HEK293 (cell line): ENCODE measurements at regions not wholly inside any gene's neighbourhood (a gene's known extent, or its start where the extent isn't known, plus 50 kb on each side); places are given as distances from the start of the nearest gene placed in this dataset.

Experiments
- CTCF ChIA-PET: fragments of 350-600 bp; formaldehyde crosslinking; extraction: SDS; loops from one replicate; lab custom pipeline; 2021; ENCODE audit warnings: antibody characterized with exemption; lab: Yijun Ruan, JAX
- POLR2A ChIA-PET: fragments of 300-600 bp; formaldehyde crosslinking; extraction: SDS; loops from one replicate; lab custom pipeline; 2020; ENCODE audit warnings: antibody characterized with exemption, inconsistent platforms; lab: Yijun Ruan, JAX
- H3K27ac ChIP-seq: fragments of 200-500 bp; sonication (Bioruptor generic); 2 replicates; pipeline ENCODE4 v1.5.1; 2014; ENCODE audit warnings: low read depth, low read length, control low read depth, inconsistent platforms; ENCODE audit errors: extremely low read depth
- H3K36me3 ChIP-seq, 2 experiments: fragments of 200-500 bp in 1 of 2; sonication (Bioruptor generic) in 1 of 2; 1 replicate in 1 of 2; 2 replicates in 1 of 2; pipeline ENCODE4 v1.5.1; 2014 to 2017; ENCODE audit warnings: inconsistent platforms in 2 of 2, low read length in 2 of 2; ENCODE audit not compliant: control insufficient read depth in 2 of 2, insufficient read depth in 1 of 2
- H3K4me1 ChIP-seq: fragments of 200-500 bp; sonication (Bioruptor generic); 2 replicates; pipeline ENCODE4 v1.5.1; 2014; ENCODE audit warnings: mild to moderate bottlenecking, low read length, inconsistent platforms; ENCODE audit not compliant: control insufficient read depth, insufficient read depth
- H3K4me3 ChIP-seq: 2 replicates; pipeline ENCODE4 v1.5.1; 2011; ENCODE audit warnings: low read depth, mild to moderate bottlenecking, control low read depth, low read length, moderate library complexity
- H3K9me3 ChIP-seq: fragments of 200-500 bp; sonication (Bioruptor generic); 2 replicates; pipeline ENCODE4 v1.5.1; 2014; ENCODE audit warnings: low read depth, low read length, inconsistent platforms; ENCODE audit not compliant: control insufficient read depth, insufficient read depth
- GLIS1 ChIP-seq: fragments of 450-650 bp; formaldehyde crosslinking; IDR thresholded peaks from 2 replicates; pipeline ENCODE4 v1.5.1; 2016; ENCODE audit warnings: missing biosample characterization, missing genetic modification characterization
- KLF1 ChIP-seq: fragments of 450-650 bp; formaldehyde crosslinking; IDR thresholded peaks from 2 replicates; pipeline ENCODE4 v1.5.1; 2016; ENCODE audit warnings: missing biosample characterization, missing genetic modification characterization
- MEIS1 ChIP-seq: sonication (generic); formaldehyde crosslinking; IDR thresholded peaks from 2 replicates; pipeline ENCODE4 v1.8.1; 2022; ENCODE audit warnings: missing genetic modification reagents, mild to moderate bottlenecking, borderline replicate concordance
- MZF1 ChIP-seq: fragments of 450-650 bp; formaldehyde crosslinking; IDR thresholded peaks from 2 replicates; pipeline ENCODE4 v1.5.1; 2017; ENCODE audit warnings: missing biosample characterization, missing genetic modification characterization, borderline replicate concordance
- SP3 ChIP-seq: fragments of 450-650 bp; formaldehyde crosslinking; IDR thresholded peaks from 2 replicates; pipeline ENCODE4 v1.5.1; 2016; ENCODE audit warnings: missing biosample characterization, missing genetic modification characterization
- ZBTB17 ChIP-seq: fragments of 450-650 bp; formaldehyde crosslinking; IDR thresholded peaks from 2 replicates; pipeline ENCODE4 v1.5.1; 2016; ENCODE audit warnings: missing biosample characterization, missing genetic modification characterization
- ZBTB7A ChIP-seq: fragments of 450-650 bp; formaldehyde crosslinking; IDR thresholded peaks from 2 replicates; pipeline ENCODE4 v1.5.1; 2016; ENCODE audit warnings: low read depth, missing biosample characterization, missing genetic modification characterization
- ZFHX2 ChIP-seq: fragments of 450-650 bp; formaldehyde crosslinking; conservative IDR thresholded peaks from 2 replicates; pipeline ENCODE4 v1.5.1; 2016; ENCODE audit warnings: missing biosample characterization, missing genetic modification characterization
- ZIC2 ChIP-seq: fragments of 450-650 bp; formaldehyde crosslinking; IDR thresholded peaks from 2 replicates; pipeline ENCODE4 v1.5.1; 2016; ENCODE audit warnings: missing biosample characterization, missing genetic modification characterization
- ZNF114 ChIP-seq: fragments of 450-650 bp; formaldehyde crosslinking; IDR thresholded peaks from 2 replicates; pipeline ENCODE4 v1.5.0; 2017; ENCODE audit warnings: missing biosample characterization, missing genetic modification characterization
- ZNF140 ChIP-seq: fragments of 450-650 bp; formaldehyde crosslinking; IDR thresholded peaks from 2 replicates; pipeline ENCODE4 v1.5.1; 2016; ENCODE audit warnings: missing biosample characterization, missing genetic modification characterization
- ZNF157 ChIP-seq: fragments of 450-650 bp; formaldehyde crosslinking; IDR thresholded peaks from 2 replicates; pipeline ENCODE4 v1.5.1; 2016; ENCODE audit warnings: missing biosample characterization, missing genetic modification characterization
- ZNF202 ChIP-seq: fragments of 450-650 bp; formaldehyde crosslinking; IDR thresholded peaks from 2 replicates; pipeline ENCODE4 v1.5.1; 2016; ENCODE audit warnings: missing biosample characterization, missing genetic modification characterization, borderline replicate concordance
- ZNF366 ChIP-seq: fragments of 450-650 bp; formaldehyde crosslinking; conservative IDR thresholded peaks from 2 replicates; pipeline ENCODE4 v1.5.1; 2016; ENCODE audit warnings: missing biosample characterization, missing genetic modification characterization
- ZNF48 ChIP-seq: fragments of 450-650 bp; formaldehyde crosslinking; IDR thresholded peaks from 2 replicates; pipeline ENCODE4 v1.5.1; 2016; ENCODE audit warnings: missing biosample characterization, missing genetic modification characterization
- ZNF501 ChIP-seq: fragments of 450-650 bp; formaldehyde crosslinking; IDR thresholded peaks from 2 replicates; pipeline ENCODE4 v1.5.1; 2016; ENCODE audit warnings: missing biosample characterization, missing genetic modification characterization
- ZNF561 ChIP-seq: fragments of 450-650 bp; IDR thresholded peaks from 2 replicates; pipeline ENCODE4 v1.5.1; 2018; ENCODE audit warnings: missing biosample characterization, missing genetic modification characterization, borderline replicate concordance
- ZNF610 ChIP-seq: fragments of 450-650 bp; formaldehyde crosslinking; IDR thresholded peaks from 2 replicates; pipeline ENCODE4 v1.5.1; 2016; ENCODE audit warnings: missing biosample characterization, missing genetic modification characterization, borderline replicate concordance
- ZNF677 ChIP-seq: fragments of 450-650 bp; IDR thresholded peaks from 2 replicates; pipeline ENCODE4 v1.5.0; 2018; ENCODE audit warnings: missing biosample characterization, mild to moderate bottlenecking, missing genetic modification characterization, moderate library complexity
- ZNF692 ChIP-seq: fragments of 450-650 bp; formaldehyde crosslinking; IDR thresholded peaks from 2 replicates; pipeline ENCODE4 v1.5.1; 2016; ENCODE audit warnings: missing biosample characterization, missing genetic modification characterization
- ZNF785 ChIP-seq: fragments of 450-650 bp; formaldehyde crosslinking; IDR thresholded peaks from 2 replicates; pipeline ENCODE4 v1.5.1; 2016; ENCODE audit warnings: missing biosample characterization, missing genetic modification characterization
- ZSCAN23 ChIP-seq: fragments of 450-650 bp; formaldehyde crosslinking; IDR thresholded peaks from 2 replicates; pipeline ENCODE4 v1.5.1; 2016; ENCODE audit warnings: missing biosample characterization, missing genetic modification characterization
- TF ChIP-seq, protein P1 (sequence below): fragments of 450-650 bp; IDR thresholded peaks from 2 replicates; pipeline ENCODE4 v1.5.1; 2018; ENCODE audit warnings: missing biosample characterization, mild to moderate bottlenecking, missing genetic modification characterization
- TF ChIP-seq, protein P2 (sequence below): fragments of 450-650 bp; formaldehyde crosslinking; IDR thresholded peaks from 2 replicates; pipeline ENCODE4 v1.5.1; 2016; ENCODE audit warnings: missing biosample characterization, missing genetic modification characterization
- TF ChIP-seq, protein P3 (sequence below): fragments of 450-650 bp; formaldehyde crosslinking; optimal IDR thresholded peaks from 2 replicates; pipeline ENCODE3; 2016; ENCODE audit warnings: missing biosample characterization, mild to moderate bottlenecking, missing genetic modification characterization
- TF ChIP-seq, protein P4 (sequence below): fragments of 450-650 bp; formaldehyde crosslinking; IDR thresholded peaks from 2 replicates; pipeline ENCODE4 v1.5.1; 2017; ENCODE audit warnings: missing biosample characterization, missing genetic modification characterization

DNA sequence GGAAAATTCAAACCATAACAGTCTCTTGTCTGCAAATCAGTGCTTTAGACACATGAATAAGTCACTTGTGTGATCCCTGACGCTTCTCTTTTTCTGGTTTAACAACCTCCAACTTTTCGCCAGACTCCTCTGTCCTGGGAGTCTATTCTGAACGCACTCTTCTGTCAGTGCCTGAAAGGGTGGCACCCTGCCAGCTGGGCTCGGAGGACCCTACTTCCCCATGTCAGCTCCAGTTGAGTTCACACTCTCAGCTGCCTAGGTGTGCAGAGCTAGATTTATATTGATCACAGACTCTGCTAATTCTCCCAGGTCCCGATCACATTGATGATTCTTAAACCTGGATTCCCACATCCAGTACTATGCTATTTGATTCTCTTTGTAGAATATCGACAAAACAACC is 649.1 kb downstream of the BNC2 start (continued):
- TF ChIP-seq ZNF140: no peak
- TF ChIP-seq ZBTB17 (tag by site-specific recombination): no peak
- no peak for TF ChIP-seq SP3 (tag by site-specific recombination)
- no peak for TF ChIP-seq ZNF785
- TF ChIP-seq ZNF114: no peak
- no peak for TF ChIP-seq MEIS1 (CRISPR knock-in tag)
- TF ChIP-seq, protein P1, sequence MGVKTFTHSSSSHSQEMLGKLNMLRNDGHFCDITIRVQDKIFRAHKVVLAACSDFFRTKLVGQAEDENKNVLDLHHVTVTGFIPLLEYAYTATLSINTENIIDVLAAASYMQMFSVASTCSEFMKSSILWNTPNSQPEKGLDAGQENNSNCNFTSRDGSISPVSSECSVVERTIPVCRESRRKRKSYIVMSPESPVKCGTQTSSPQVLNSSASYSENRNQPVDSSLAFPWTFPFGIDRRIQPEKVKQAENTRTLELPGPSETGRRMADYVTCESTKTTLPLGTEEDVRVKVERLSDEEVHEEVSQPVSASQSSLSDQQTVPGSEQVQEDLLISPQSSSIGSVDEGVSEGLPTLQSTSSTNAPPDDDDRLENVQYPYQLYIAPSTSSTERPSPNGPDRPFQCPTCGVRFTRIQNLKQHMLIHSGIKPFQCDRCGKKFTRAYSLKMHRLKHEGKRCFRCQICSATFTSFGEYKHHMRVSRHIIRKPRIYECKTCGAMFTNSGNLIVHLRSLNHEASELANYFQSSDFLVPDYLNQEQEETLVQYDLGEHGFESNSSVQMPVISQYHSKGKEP (tag by site-specific recombination): no peak

- ChIA-PET CTCF (no interaction called here), POLR2A (interaction anchor here (0.6 kb wide), 1 partner anchor 1872 kb away, joined by 3 read pairs; no protein-coding TSS in a partner anchor)
- TF ChIP-seq ZNF501 (no peak), ZSCAN23 (no peak), MZF1 (tag by site-specific recombination) (no peak), ZBTB7A (no peak), ZNF677 (tag by site-specific recombination) (no peak), ZNF202 (tag by site-specific recombination) (no peak), ZFHX2 (tag by site-specific recombination) (no peak), ZNF366 (tag by site-specific recombination) (no peak), ZNF610 (tag by site-specific recombination) (no peak), ZNF561 (tag by site-specific recombination) (no peak)
- TF ChIP-seq, protein P2, sequence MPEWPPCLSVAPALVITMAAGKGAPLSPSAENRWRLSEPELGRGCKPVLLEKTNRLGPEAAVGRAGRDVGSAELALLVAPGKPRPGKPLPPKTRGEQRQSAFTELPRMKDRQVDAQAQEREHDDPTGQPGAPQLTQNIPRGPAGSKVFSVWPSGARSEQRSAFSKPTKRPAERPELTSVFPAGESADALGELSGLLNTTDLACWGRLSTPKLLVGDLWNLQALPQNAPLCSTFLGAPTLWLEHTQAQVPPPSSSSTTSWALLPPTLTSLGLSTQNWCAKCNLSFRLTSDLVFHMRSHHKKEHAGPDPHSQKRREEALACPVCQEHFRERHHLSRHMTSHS (tag by site-specific recombination): no peak
- TF ChIP-seq, protein P3, sequence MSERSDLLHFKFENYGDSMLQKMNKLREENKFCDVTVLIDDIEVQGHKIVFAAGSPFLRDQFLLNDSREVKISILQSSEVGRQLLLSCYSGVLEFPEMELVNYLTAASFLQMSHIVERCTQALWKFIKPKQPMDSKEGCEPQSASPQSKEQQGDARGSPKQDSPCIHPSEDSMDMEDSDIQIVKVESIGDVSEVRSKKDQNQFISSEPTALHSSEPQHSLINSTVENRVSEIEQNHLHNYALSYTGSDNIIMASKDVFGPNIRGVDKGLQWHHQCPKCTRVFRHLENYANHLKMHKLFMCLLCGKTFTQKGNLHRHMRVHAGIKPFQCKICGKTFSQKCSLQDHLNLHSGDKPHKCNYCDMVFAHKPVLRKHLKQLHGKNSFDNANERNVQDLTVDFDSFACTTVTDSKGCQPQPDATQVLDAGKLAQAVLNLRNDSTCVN (tag by site-specific recombination): no peak
- no peaks in the 10 kb centered on the region for H3K9me3 ChIP-seq
- H3K4me3 ChIP-seq: no peak overlapping the region
- no peak overlapping the region for H3K27ac ChIP-seq
- H3K4me1 ChIP-seq: no peaks in the 10 kb centered on the region
- no peaks in the 10 kb centered on the region for H3K36me3 ChIP-seq
Observed at GRCh38 chr9:16221822-16222547, 648.5 kb downstream of the BNC2 start.

- CTCF ChIA-PET: interaction anchor here (0.7 kb wide), 2 partner anchors 506 to 684 kb away, joined by 3 to 6 read pairs; no protein-coding TSS in a partner anchor
- TF ChIP-seq, protein P4, sequence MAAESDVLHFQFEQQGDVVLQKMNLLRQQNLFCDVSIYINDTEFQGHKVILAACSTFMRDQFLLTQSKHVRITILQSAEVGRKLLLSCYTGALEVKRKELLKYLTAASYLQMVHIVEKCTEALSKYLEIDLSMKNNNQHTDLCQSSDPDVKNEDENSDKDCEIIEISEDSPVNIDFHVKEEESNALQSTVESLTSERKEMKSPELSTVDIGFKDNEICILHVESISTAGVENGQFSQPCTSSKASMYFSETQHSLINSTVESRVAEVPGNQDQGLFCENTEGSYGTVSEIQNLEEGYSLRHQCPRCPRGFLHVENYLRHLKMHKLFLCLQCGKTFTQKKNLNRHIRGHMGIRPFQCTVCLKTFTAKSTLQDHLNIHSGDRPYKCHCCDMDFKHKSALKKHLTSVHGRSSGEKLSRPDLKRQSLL (tag by site-specific recombination): 0 out of 2 replicates have a peak, but pooled peaks have one; percentile 14
- TF ChIP-seq ZIC2 (tag by site-specific recombination) (0 out of 2 replicates have a peak, but pooled peaks have one; percentile 10), ZNF692 (tag by site-specific recombination) (peak; percentile 98), ZNF48 (tag by site-specific recombination) (no peak), ZNF157 (no peak), KLF1 (tag by site-specific recombination) (no peak), GLIS1 (0 out of 2 replicates have a peak, but pooled peaks have one; percentile 10)
Observed at GRCh38 chr9:16223074-16223871, 647.2 kb downstream of the BNC2 start.

More at GRCh38 chr9:16223074-16223871, 647.2 kb downstream of the BNC2 start:
- Histone ChIP-seq H3K4me1 (no peaks in the 10 kb centered on the region), H3K4me3 (no peak overlapping the region), H3K9me3 (no peaks in the 10 kb centered on the region), H3K27ac (no peak overlapping the region), H3K36me3 (no peaks in the 10 kb centered on the region)
- POLR2A ChIA-PET: no interaction called here
